ENCODE measurements at regions not wholly inside any gene's neighbourhood (a gene's known extent, or its start where the extent isn't known, plus 50 kb on each side); places are given as distances from the start of the nearest gene placed in this dataset.

- no peak for DNase-seq (ENCODE audit: low spot score)
- intact Hi-C loops (cut with DNase I): no loop called here
These were observed 80.2 kb upstream of the FUT8 start for GRCh38 chr14:65332141-65332871.

- DNase-seq (ENCODE audit: low spot score): no peak
- intact Hi-C loops (cut with DNase I): no loop called here
These were observed 78.4 kb upstream of the FUT8 start for GRCh38 chr14:65333943-65334687.

- DNase-seq (ENCODE audit: low spot score): no peak
- intact Hi-C loops (cut with DNase I): no loop called here
These were observed 77.6 kb upstream of the FUT8 start for GRCh38 chr14:65334765-65335410.

- intact Hi-C loops (cut with DNase I): no loop called here
- DNase-seq (ENCODE audit: low spot score): no peak
These were observed 77.1 kb upstream of the FUT8 start for GRCh38 chr14:65335411-65335947.

- no peak for DNase-seq (ENCODE audit: low spot score)
- intact Hi-C loops (cut with DNase I): no loop called here
These were observed 76.3 kb upstream of the FUT8 start for GRCh38 chr14:65336191-65336591.

- intact Hi-C loops (cut with DNase I): no loop called here
These were observed 72.7 kb upstream of the FUT8 start for GRCh38 chr14:65339866-65340265.

GRCh38 chr14:65344011-65344410 lies 68.5 kb upstream of the FUT8 start:
- DNase-seq (ENCODE audit: low spot score): no peak
- intact Hi-C loops (cut with DNase I): no loop called here

More at GRCh38 chr14:65339866-65340265, 72.7 kb upstream of the FUT8 start:
- no peak for DNase-seq (ENCODE audit: low spot score)

GRCh38 chr14:65345266-65345665 lies 67.3 kb upstream of the FUT8 start:
- no peak for DNase-seq (ENCODE audit: low spot score)
- intact Hi-C loops (cut with DNase I): no loop called here

GRCh38 chr14:65346474-65346873 lies 66.1 kb upstream of the FUT8 start:
- intact Hi-C loops (cut with DNase I): no loop called here

GRCh38 chr14:65346895-65347294 lies 65.6 kb upstream of the FUT8 start:
- peak; percentile 81 for DNase-seq (ENCODE audit: low spot score)
- intact Hi-C loops (cut with DNase I): no loop called here

More at GRCh38 chr14:65346474-65346873, 66.1 kb upstream of the FUT8 start:
- DNase-seq (ENCODE audit: low spot score): no peak

GRCh38 chr14:65348137-65348536 lies 64.4 kb upstream of the FUT8 start:
- intact Hi-C loops (cut with DNase I): no loop called here
- no peak for DNase-seq (ENCODE audit: low spot score)

GRCh38 chr14:65349100-65349499 lies 63.4 kb upstream of the FUT8 start:
- no peak for DNase-seq (ENCODE audit: low spot score)
- intact Hi-C loops (cut with DNase I): no loop called here

GRCh38 chr14:65351493-65352194 lies 60.9 kb upstream of the FUT8 start:
- DNase-seq (ENCODE audit: low spot score): no peak
- intact Hi-C loops (cut with DNase I): no loop called here

- no peak for DNase-seq (ENCODE audit: low spot score)
- intact Hi-C loops (cut with DNase I): no loop called here
These were observed 59.5 kb upstream of the FUT8 start for GRCh38 chr14:65352964-65353530.

GRCh38 chr14:65354131-65354530 lies 58.4 kb upstream of the FUT8 start:
- intact Hi-C loops (cut with DNase I): no loop called here
- DNase-seq (ENCODE audit: low spot score): no peak

GRCh38 chr14:65354715-65355114 lies 57.8 kb upstream of the FUT8 start:
- DNase-seq (ENCODE audit: low spot score): no peak
- intact Hi-C loops (cut with DNase I): no loop called here

- intact Hi-C loops (cut with DNase I): no loop called here
- DNase-seq (ENCODE audit: low spot score): no peak
These were observed 56.1 kb upstream of the FUT8 start for GRCh38 chr14:65356327-65356836.

GRCh38 chr14:65357113-65357512 lies 55.4 kb upstream of the FUT8 start:
- no peak for DNase-seq (ENCODE audit: low spot score)
- intact Hi-C loops (cut with DNase I): no loop called here

- intact Hi-C loops (cut with DNase I): no loop called here
- DNase-seq (ENCODE audit: low spot score): no peak
These were observed 54.8 kb upstream of the FUT8 start for GRCh38 chr14:65357689-65358088.

Measured in posterior vena cava (tissue), 2 donors.